Mammary epithelial cell (primary cell): ENCODE measurements at regions not wholly inside any gene's neighbourhood (a gene's known extent, or its start where the extent isn't known, plus 50 kb on each side); places are given as distances from the start of the nearest gene placed in this dataset.

Experiments
- CTCF ChIP-seq, 2 donors: IDR thresholded peaks in 1 of 2; conservative IDR thresholded peaks in 1 of 2; 2 replicates each; pipeline ENCODE4 v1.5.1; 2011 to 2012; ENCODE audit warnings: inconsistent platforms in 2 of 2, low read length in 2 of 2, mild to moderate bottlenecking in 2 of 2, control low read depth in 1 of 2, low read depth in 1 of 2; ENCODE audit not compliant: insufficient read depth in 1 of 2; ENCODE audit errors: extremely low read depth in 1 of 2
- EZH2 ChIP-seq: IDR thresholded peaks from 2 replicates; pipeline ENCODE4 v1.6.1; 2012; ENCODE audit warnings: low read length, inconsistent platforms, borderline replicate concordance

GRCh38 chr9:26399556-26399955 is 493.0 kb downstream of the CAAP1 start:
- TF ChIP-seq CTCF (conservative IDR thresholded peaks at IDR 0.05 in 1 of 2, IDR thresholded peaks at IDR 0.05 in 1 of 2; ENCODE audit: extremely low read depth in 1 of 2, insufficient read depth in 1 of 2, low read depth in 1 of 2, low read length in 2 of 2) (no peak), EZH2 (no peak)
